LNCAP (cell line): ENCODE measurements at regions not wholly inside any gene's neighbourhood (a gene's known extent, or its start where the extent isn't known, plus 50 kb on each side); places are given as distances from the start of the nearest gene placed in this dataset.

Experiments used
- TF ChIP-seq, protein P1 (sequence below): fragments of 450-650 bp; IDR thresholded peaks from 2 replicates; pipeline ENCODE4 v1.5.1; 2017; ENCODE audit warnings: mild to moderate bottlenecking

GRCh38 chr9:126122901-126123616, 203.6 kb upstream of the MVB12B start:
- TF ChIP-seq, protein P1, sequence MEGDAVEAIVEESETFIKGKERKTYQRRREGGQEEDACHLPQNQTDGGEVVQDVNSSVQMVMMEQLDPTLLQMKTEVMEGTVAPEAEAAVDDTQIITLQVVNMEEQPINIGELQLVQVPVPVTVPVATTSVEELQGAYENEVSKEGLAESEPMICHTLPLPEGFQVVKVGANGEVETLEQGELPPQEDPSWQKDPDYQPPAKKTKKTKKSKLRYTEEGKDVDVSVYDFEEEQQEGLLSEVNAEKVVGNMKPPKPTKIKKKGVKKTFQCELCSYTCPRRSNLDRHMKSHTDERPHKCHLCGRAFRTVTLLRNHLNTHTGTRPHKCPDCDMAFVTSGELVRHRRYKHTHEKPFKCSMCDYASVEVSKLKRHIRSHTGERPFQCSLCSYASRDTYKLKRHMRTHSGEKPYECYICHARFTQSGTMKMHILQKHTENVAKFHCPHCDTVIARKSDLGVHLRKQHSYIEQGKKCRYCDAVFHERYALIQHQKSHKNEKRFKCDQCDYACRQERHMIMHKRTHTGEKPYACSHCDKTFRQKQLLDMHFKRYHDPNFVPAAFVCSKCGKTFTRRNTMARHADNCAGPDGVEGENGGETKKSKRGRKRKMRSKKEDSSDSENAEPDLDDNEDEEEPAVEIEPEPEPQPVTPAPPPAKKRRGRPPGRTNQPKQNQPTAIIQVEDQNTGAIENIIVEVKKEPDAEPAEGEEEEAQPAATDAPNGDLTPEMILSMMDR = no peak

DNA sequence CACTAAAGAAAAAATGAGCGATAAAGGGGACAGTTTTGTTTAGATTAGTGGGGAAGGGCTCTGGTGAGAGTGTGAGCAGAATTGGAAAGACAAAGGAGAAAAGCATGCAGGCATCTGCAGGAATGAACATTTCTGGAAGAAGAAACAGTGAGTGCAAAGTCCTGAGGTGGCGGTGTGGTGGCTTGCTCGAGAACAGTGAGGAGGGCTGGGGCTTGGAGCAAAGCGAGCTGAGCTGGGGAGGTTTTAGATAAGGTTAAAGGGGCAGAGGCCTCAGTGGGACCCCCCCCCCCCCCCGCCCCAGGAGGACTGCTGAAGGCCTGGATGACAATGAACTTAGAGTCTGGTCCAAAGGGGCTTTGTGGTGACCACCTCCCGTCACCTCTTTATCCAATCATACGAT, 202.7 kb upstream of the MVB12B start:
- TF ChIP-seq, protein P1 = no peak

- TF ChIP-seq, protein P1 = no peak
These were observed 201.5 kb upstream of the MVB12B start for GRCh38 chr9:126125177-126125576.

DNA sequence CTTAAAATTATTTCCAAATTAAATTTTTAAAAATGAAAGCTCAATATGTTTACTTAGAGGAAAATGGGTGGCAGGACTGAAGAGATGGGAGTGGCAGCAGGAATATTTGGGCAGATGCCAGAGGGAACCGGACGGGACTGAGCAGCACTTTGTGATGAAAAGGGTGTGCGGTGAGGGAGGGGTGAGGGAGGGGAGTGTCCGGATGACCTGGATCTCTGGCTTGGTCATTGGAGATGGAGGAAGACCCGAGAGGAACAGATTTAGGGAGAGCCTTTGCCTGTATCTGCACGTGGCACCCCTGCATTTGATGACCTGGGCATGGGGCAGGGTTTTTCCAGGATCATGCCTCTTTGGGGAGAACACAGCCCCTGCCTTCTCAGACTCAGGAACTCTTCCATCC, 201.1 kb upstream of the MVB12B start:
- TF ChIP-seq, protein P1 = no peak

DNA sequence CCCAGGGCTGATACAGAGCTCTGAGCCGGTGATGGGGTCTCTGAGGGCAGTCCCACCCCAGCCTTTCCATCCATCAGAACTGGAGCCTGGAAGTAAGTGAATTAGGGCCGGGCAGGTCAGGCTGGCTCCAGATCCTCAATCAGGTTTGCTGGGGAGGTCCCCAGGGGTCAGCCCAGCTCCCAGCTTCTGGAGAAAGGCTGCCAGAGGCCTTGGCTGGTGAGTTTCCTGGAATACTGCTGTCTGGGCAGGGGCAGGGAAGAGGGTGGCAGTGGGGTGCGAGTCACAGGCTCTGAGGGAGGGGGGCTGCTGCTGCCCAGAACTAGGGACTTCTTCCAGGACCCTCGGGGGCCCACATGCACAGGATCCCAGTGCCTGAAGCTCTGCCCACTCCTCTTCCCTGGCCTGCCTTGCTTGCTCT, 200.6 kb upstream of the MVB12B start:
- TF ChIP-seq, protein P1 = no peak

DNA sequence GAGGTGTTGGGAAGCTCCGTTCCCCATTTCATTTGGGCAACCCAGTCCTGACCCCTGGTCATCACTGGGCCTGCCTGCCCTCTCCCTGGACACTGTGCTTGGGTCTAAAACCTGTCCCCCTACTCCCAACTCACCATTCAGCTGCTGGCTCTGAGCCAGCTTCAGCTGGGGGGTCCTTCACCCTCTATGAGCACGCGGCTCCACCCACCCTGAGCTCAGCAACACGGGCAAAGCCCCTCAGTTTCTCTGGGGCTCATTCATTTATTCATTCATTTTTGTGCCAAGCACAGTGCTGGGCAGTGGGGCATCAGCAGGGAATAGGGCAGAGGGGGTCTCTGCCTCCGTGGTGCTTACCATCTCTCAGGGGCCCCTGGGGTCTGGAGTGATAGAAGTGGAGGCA, 199.8 kb upstream of the MVB12B start:
- TF ChIP-seq, protein P1 = no peak

- TF ChIP-seq, protein P1 = no peak
These were observed 199.0 kb upstream of the MVB12B start for GRCh38 chr9:126127591-126127990.
